B cell (primary cell): ENCODE measurements at regions not wholly inside any gene's neighbourhood (a gene's known extent, or its start where the extent isn't known, plus 50 kb on each side); places are given as distances from the start of the nearest gene placed in this dataset.

ENCODE experiments used
- CTCF ChIP-seq: fragments of 200-600 bp; IDR thresholded peaks from one replicate; pipeline ENCODE4 v1.8.0; 2022; ENCODE audit warnings: antibody characterized with exemption, mild to moderate bottlenecking
- EZH2 ChIP-seq: IDR thresholded peaks from 2 replicates; pipeline ENCODE4 v1.6.1; 2012; ENCODE audit warnings: borderline replicate concordance, low read depth, mild to moderate bottlenecking, moderate library complexity, low read length; ENCODE audit not compliant: insufficient read depth, poor library complexity, severe bottlenecking

- TF ChIP-seq CTCF (no peak), EZH2 (no peak)
Observed at GRCh38 chr2:118255301-118255700, 167.0 kb downstream of the INSIG2 start.
